HepG2 (cell line): ENCODE measurements at regions not wholly inside any gene's neighbourhood (a gene's known extent, or its start where the extent isn't known, plus 50 kb on each side); places are given as distances from the start of the nearest gene placed in this dataset.

Experiments
- ASH2L ChIP-seq: fragments of 300-600, 200-600 bp; sonication (generic); IDR thresholded peaks from 2 replicates; pipeline ENCODE4 v1.7.0; 2017; ENCODE audit warnings: low read depth, mild to moderate bottlenecking, moderate library complexity, mixed read lengths, low read length; ENCODE audit not compliant: insufficient read length
- SP5 ChIP-seq: IDR thresholded peaks from 2 replicates; pipeline ENCODE4 v1.6.1; 2016; ENCODE audit warnings: low read depth, borderline replicate concordance
- TF ChIP-seq, protein P1 (sequence below): sonication (generic); formaldehyde crosslinking; IDR thresholded peaks from 2 replicates; pipeline ENCODE4 v1.4.0; 2020; ENCODE audit warnings: missing genetic modification reagents, borderline replicate concordance

DNA sequence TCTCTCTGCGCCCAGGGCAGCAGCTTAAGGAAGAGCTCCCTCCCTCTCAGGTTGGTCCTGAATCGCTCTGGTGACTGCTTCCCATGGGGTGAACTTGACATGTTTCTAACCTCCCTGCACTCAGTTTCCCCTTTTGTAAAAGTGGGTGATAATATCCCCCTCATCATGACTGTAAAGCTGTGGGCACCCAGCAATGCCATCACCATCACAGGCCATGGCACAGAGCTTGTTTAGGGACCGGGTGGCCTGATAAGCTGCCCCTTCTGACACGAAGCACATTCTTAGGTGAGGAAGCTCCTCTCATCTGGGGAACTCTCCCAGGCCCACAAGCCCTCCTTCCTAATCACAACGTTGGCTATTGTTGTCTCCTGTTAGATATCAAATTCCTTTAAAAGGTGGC is 972.8 kb upstream of the ZNF722 start:
- TF ChIP-seq, protein P1, sequence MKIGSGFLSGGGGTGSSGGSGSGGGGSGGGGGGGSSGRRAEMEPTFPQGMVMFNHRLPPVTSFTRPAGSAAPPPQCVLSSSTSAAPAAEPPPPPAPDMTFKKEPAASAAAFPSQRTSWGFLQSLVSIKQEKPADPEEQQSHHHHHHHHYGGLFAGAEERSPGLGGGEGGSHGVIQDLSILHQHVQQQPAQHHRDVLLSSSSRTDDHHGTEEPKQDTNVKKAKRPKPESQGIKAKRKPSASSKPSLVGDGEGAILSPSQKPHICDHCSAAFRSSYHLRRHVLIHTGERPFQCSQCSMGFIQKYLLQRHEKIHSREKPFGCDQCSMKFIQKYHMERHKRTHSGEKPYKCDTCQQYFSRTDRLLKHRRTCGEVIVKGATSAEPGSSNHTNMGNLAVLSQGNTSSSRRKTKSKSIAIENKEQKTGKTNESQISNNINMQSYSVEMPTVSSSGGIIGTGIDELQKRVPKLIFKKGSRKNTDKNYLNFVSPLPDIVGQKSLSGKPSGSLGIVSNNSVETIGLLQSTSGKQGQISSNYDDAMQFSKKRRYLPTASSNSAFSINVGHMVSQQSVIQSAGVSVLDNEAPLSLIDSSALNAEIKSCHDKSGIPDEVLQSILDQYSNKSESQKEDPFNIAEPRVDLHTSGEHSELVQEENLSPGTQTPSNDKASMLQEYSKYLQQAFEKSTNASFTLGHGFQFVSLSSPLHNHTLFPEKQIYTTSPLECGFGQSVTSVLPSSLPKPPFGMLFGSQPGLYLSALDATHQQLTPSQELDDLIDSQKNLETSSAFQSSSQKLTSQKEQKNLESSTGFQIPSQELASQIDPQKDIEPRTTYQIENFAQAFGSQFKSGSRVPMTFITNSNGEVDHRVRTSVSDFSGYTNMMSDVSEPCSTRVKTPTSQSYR: no peak
- TF ChIP-seq SP5 (CRISPR knock-in tag) (no peak), ASH2L (no peak)
